GM23338 (cell line): ENCODE measurements at regions not wholly inside any gene's neighbourhood (a gene's known extent, or its start where the extent isn't known, plus 50 kb on each side); places are given as distances from the start of the nearest gene placed in this dataset.

Experiments used
- ATAC-seq: fragments of 200-7000 bp; cut with Tn5 transposase; 3 replicates; pipeline ENCODE4 v1.9.1; 2020
- DNase-seq: peaks from one replicate; pipeline ENCODE4 v3.0.0-alpha.2; 2015; ENCODE audit warnings: low spot score
- H2AFZ ChIP-seq: fragments of 200-600 bp; sonication (generic); 2 replicates; pipeline ENCODE4 v1.8.0; 2016; ENCODE audit warnings: antibody characterized with exemption, mild to moderate bottlenecking, moderate library complexity
- H3F3A ChIP-seq: fragments of 200-600 bp; sonication (generic); replicated peaks from 2 replicates; pipeline ENCODE4 v1.8.0; 2017; ENCODE audit warnings: antibody characterized with exemption, mixed run types, low read depth
- H3K27ac ChIP-seq: fragments of 200-600 bp; sonication (generic); 2 replicates; pipeline ENCODE4 v1.6.1; 2016; ENCODE audit warnings: low read depth
- H3K27me3 ChIP-seq: fragments of 200-600 bp; sonication (generic); 2 replicates; pipeline ENCODE4 v1.8.0; 2016; ENCODE audit warnings: mild to moderate bottlenecking, mixed run types, moderate library complexity; ENCODE audit not compliant: insufficient read depth
- H3K36me3 ChIP-seq: fragments of 200-600 bp; sonication (generic); 2 replicates; pipeline ENCODE4 v1.8.0; 2016; ENCODE audit warnings: mild to moderate bottlenecking; ENCODE audit not compliant: insufficient read depth
- H3K4me1 ChIP-seq: fragments of 200-600 bp; sonication (generic); 2 replicates; pipeline ENCODE4 v1.8.0; 2016; ENCODE audit warnings: mild to moderate bottlenecking, moderate library complexity; ENCODE audit not compliant: insufficient read depth
- H3K4me2 ChIP-seq: fragments of 200-600 bp; sonication (generic); 2 replicates; pipeline ENCODE4 v1.7.1; 2017; ENCODE audit warnings: mixed run types
- H3K4me3 ChIP-seq: fragments of 200-600 bp; sonication (generic); 2 replicates; pipeline ENCODE4 v1.6.1; 2016; ENCODE audit warnings: mixed run types
- H3K79me2 ChIP-seq: fragments of 200-600 bp; sonication (generic); replicated peaks from 2 replicates; pipeline ENCODE4 v1.8.0; 2017; ENCODE audit warnings: mild to moderate bottlenecking; ENCODE audit not compliant: insufficient read depth
- H3K9me2 ChIP-seq: fragments of 200-600 bp; sonication (generic); 2 replicates; pipeline ENCODE4 v1.8.0; 2017; ENCODE audit not compliant: insufficient read depth
- H4K20me1 ChIP-seq: fragments of 200-600 bp; sonication (generic); replicated peaks from 2 replicates; pipeline ENCODE4 v1.8.0; 2017; ENCODE audit warnings: mild to moderate bottlenecking; ENCODE audit not compliant: insufficient read depth
- H3K27ac Mint-ChIP-seq: 2 replicates; pipeline ENCODE4 v1.8.0; 2020; ENCODE audit warnings: inconsistent platforms, mild to moderate bottlenecking, moderate library complexity, mixed read lengths
- H3K27me3 Mint-ChIP-seq: 3 replicates; pipeline ENCODE4 v1.8.0; 2022; ENCODE audit warnings: low read depth, mild to moderate bottlenecking, moderate library complexity, mixed read lengths, inconsistent platforms; ENCODE audit not compliant: insufficient read depth, poor library complexity
- H3K36me3 Mint-ChIP-seq: 3 replicates; pipeline ENCODE4 v1.8.0; 2021; ENCODE audit warnings: low read depth, mild to moderate bottlenecking, inconsistent platforms, moderate library complexity, mixed read lengths
- H3K4me1 Mint-ChIP-seq: 3 replicates; pipeline ENCODE4 v1.8.0; 2020; ENCODE audit warnings: mild to moderate bottlenecking, inconsistent platforms, mixed read lengths
- H3K4me3 Mint-ChIP-seq: 3 replicates; pipeline ENCODE4 v1.8.0; 2021; ENCODE audit warnings: moderate library complexity, mild to moderate bottlenecking, inconsistent platforms, mixed read lengths
- H3K9me3 Mint-ChIP-seq: 3 replicates; pipeline ENCODE4 v1.8.0; 2020; ENCODE audit warnings: moderate library complexity, mild to moderate bottlenecking, inconsistent platforms, mixed read lengths
- CREB1 ChIP-seq: fragments of 250-450 bp; sonication (Bioruptor Pico); IDR thresholded peaks from 2 replicates; pipeline ENCODE4 v1.5.0; 2020; ENCODE audit warnings: low read depth, mild to moderate bottlenecking, moderate library complexity
- CTCF ChIP-seq, 2 experiments: fragments of 200-600 bp in 1 of 2; sonication (generic) in 1 of 2; conservative IDR thresholded peaks; 2 replicates each; pipeline versions ENCODE4 v1.5.1 to v1.6.1; 2016 to 2017; ENCODE audit warnings: antibody characterized with exemption in 2 of 2, low read depth in 2 of 2, mild to moderate bottlenecking in 2 of 2, moderate library complexity in 1 of 2
- ETS1 ChIP-seq: IDR thresholded peaks from 2 replicates; pipeline ENCODE4 v1.6.1; 2016; ENCODE audit warnings: antibody characterized with exemption
- EZH2 ChIP-seq: fragments of 200-600 bp; sonication (generic); IDR thresholded peaks from one replicate; pipeline ENCODE4 v1.8.0; 2017; ENCODE audit warnings: antibody characterized with exemption, mild to moderate bottlenecking, low read depth; ENCODE audit not compliant: unreplicated experiment
- EZH2phosphoT487 ChIP-seq: fragments of 200-600 bp; sonication (generic); IDR thresholded peaks from one replicate; pipeline ENCODE4 v1.8.1; 2018; ENCODE audit warnings: antibody characterized with exemption; ENCODE audit not compliant: unreplicated experiment
- JUNB ChIP-seq: IDR thresholded peaks from one replicate; pipeline ENCODE4 v1.6.1; 2016; ENCODE audit warnings: antibody characterized with exemption; ENCODE audit not compliant: unreplicated experiment
- NANOG ChIP-seq: IDR thresholded peaks from 2 replicates; pipeline ENCODE4 v1.6.1; 2016; ENCODE audit warnings: antibody characterized with exemption, borderline replicate concordance
- POLR2AphosphoS5 ChIP-seq: IDR thresholded peaks from 2 replicates; pipeline ENCODE4 v1.6.1; 2016; ENCODE audit warnings: antibody characterized with exemption, low read depth
- STAT1 ChIP-seq: IDR thresholded peaks from one replicate; pipeline ENCODE4 v1.6.1; 2016; ENCODE audit warnings: antibody characterized with exemption; ENCODE audit not compliant: unreplicated experiment
- ZNF114 ChIP-seq: fragments of 250-450 bp; sonication (Bioruptor Pico); IDR thresholded peaks from 2 replicates; pipeline ENCODE4 v1.5.0; 2020; ENCODE audit warnings: mild to moderate bottlenecking, moderate library complexity
- ZNF331 ChIP-seq: fragments of 250-450 bp; sonication (Bioruptor Pico); IDR thresholded peaks from 2 replicates; pipeline ENCODE4 v1.5.0; 2020; ENCODE audit warnings: low read depth, mild to moderate bottlenecking, moderate library complexity
- TF ChIP-seq, protein P1 (sequence below): IDR thresholded peaks from one replicate; pipeline ENCODE4 v1.6.1; 2018; ENCODE audit warnings: antibody characterized with exemption; ENCODE audit not compliant: unreplicated experiment

DNA sequence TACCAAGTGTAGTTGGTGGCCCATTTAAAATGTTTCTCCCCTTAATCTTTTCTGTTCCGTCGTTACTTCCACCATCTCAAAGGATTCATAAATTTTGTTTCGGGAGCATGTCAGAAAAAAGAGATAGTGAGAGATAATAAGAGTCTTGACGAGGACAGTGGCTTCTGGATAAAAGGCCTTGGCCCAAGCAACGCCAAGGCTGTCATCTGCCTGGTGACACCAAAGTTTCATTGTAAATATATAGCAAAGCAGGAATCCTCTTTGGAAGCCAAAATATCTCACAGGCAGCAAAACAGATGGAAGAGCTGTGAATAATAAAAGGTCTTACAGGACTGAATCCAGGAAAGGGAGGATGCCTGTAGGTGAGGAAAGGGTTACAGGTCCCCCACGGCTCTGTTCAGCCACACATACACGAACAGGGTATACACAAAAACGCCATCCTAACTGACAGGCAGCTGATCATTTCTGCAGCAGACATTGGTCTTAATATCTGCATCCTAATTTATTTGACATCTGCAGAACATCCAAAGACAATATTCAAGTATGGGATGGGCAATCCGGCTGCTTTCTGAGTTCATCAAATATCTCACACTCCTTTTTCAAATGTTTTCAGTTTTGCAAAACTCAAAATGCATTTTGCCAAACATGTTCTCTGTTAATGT, 382.8 kb downstream of the OSR1 start (continued):
- no peak for TF ChIP-seq CREB1 (CRISPR knock-in tag)
- no peak for TF ChIP-seq EZH2
- TF ChIP-seq NANOG: no peak
- TF ChIP-seq ETS1: no peak
- TF ChIP-seq POLR2AphosphoS5: no peak
- TF ChIP-seq JUNB: no peak
- TF ChIP-seq CTCF (conservative IDR thresholded peaks at IDR 0.05; ENCODE audit: low read depth in 2 of 2): no peak

GRCh38 chr2:18971628-18972027, 382.3 kb upstream of the NT5C1B start:
- no peaks in the 10 kb centered on the region for H3F3A ChIP-seq
- no peak overlapping the region for H3K4me2 ChIP-seq
- H3K4me3 ChIP-seq: no peak overlapping the region
- H3K4me1 Mint-ChIP-seq: peaks cover 8% of the 10 kb centered on the region; the same call in 2 of the 3 replicates
- H3K27me3 ChIP-seq: no peaks in the 10 kb centered on the region
- no peaks in the 10 kb centered on the region for H4K20me1 ChIP-seq
- H3K36me3 ChIP-seq: no peaks in the 10 kb centered on the region
- H3K27ac ChIP-seq: no peak overlapping the region
- DNase-seq (no peak), ATAC-seq (no peak)
- H3K4me3 Mint-ChIP-seq: no peak overlapping the region
- no peaks in the 10 kb centered on the region for H3K36me3 Mint-ChIP-seq
- H3K9me2 ChIP-seq: no peaks in the 10 kb centered on the region; the same call in 1 of the 2 replicates
- H2AFZ ChIP-seq: no peak overlapping the region
- no peaks in the 10 kb centered on the region for H3K9me3 Mint-ChIP-seq
- no peak overlapping the region for H3K27ac Mint-ChIP-seq
- H3K4me1 ChIP-seq: no peaks in the 10 kb centered on the region
- no peaks in the 10 kb centered on the region for H3K79me2 ChIP-seq
- no peaks in the 10 kb centered on the region for H3K27me3 Mint-ChIP-seq
- TF ChIP-seq, protein P1, sequence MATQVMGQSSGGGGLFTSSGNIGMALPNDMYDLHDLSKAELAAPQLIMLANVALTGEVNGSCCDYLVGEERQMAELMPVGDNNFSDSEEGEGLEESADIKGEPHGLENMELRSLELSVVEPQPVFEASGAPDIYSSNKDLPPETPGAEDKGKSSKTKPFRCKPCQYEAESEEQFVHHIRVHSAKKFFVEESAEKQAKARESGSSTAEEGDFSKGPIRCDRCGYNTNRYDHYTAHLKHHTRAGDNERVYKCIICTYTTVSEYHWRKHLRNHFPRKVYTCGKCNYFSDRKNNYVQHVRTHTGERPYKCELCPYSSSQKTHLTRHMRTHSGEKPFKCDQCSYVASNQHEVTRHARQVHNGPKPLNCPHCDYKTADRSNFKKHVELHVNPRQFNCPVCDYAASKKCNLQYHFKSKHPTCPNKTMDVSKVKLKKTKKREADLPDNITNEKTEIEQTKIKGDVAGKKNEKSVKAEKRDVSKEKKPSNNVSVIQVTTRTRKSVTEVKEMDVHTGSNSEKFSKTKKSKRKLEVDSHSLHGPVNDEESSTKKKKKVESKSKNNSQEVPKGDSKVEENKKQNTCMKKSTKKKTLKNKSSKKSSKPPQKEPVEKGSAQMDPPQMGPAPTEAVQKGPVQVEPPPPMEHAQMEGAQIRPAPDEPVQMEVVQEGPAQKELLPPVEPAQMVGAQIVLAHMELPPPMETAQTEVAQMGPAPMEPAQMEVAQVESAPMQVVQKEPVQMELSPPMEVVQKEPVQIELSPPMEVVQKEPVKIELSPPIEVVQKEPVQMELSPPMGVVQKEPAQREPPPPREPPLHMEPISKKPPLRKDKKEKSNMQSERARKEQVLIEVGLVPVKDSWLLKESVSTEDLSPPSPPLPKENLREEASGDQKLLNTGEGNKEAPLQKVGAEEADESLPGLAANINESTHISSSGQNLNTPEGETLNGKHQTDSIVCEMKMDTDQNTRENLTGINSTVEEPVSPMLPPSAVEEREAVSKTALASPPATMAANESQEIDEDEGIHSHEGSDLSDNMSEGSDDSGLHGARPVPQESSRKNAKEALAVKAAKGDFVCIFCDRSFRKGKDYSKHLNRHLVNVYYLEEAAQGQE: no peak
- TF ChIP-seq ZNF331 (CRISPR knock-in tag) (no peak), ETS1 (no peak), NANOG (no peak), CTCF (conservative IDR thresholded peaks at IDR 0.05; ENCODE audit: low read depth in 2 of 2) (no peak), JUNB (no peak), ZNF114 (no peak), POLR2AphosphoS5 (no peak), EZH2 (no peak), EZH2phosphoT487 (no peak), CREB1 (CRISPR knock-in tag) (no peak), STAT1 (no peak)
